NCI-H187 (cell line): ENCODE measurements at regions not wholly inside any gene's neighbourhood (a gene's known extent, or its start where the extent isn't known, plus 50 kb on each side); places are given as distances from the start of the nearest gene placed in this dataset.
"Not testable (repeated sequence)": the region's sequence is repeated elsewhere in the genome, so short reads cannot be mapped to it uniquely, and the experiment has no call there.

Source experiments
- DNase-seq, 2 experiments: peaks; one replicate each; lab custom pipeline; 2025; lab: John Stamatoyannopoulos, UW

GRCh38 chr3:152100491-152101132 lies 168.1 kb upstream of the MBNL1 start:
- DNase-seq: no peak

DNA sequence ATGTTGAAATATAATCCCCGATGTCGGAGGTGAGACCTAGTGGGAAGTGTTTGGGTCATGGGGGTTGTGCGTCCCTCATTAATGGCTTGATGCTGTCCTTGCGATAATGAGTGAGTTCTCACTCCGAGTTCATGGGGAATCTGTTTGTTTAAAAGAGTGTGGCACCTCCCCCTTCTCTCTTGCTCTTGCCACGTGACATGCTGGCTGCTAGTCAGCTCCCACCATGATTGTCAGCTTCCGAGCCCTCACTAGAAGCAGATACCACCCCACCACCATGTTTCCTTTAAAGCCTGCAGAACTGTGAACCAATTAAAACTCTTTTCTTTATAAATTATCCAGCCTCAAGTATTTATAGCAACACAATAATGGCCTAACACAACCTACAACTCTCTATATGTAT lies 166.3 kb upstream of the MBNL1 start:
- no peak for DNase-seq

- DNase-seq: no peak
These were observed 165.5 kb upstream of the MBNL1 start for GRCh38 chr3:152103257-152103656.

DNA sequence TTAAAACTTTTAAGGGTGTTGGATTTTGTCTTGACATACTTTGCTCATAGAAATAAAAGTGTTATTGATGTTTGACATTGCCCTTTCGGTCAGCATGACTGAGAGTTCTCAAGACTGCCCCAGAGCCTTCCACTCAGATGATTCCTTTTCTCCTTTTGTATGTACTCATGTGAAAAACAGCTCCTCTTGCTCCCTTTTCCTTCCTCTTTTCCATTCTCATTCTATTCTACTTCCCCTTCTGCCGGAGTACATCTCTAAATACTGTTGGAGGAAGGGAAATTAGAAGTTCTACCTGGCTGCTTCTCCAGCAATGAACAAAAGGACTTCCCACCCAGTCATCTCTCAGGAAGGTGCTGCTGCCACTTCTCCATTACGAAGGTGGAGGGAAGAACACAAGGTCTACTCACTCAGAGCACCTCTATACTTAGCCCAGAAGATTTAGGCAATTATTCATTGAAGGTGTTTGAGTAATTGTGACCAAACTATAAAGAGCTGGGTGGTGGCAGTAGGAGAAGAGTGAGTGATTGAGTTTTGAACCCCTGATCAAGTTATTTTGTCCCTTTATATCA lies 163.8 kb upstream of the MBNL1 start:
- DNase-seq: no peak

GRCh38 chr3:152105446-152105845 lies 163.3 kb upstream of the MBNL1 start:
- no peak for DNase-seq

- no peak for DNase-seq
These were observed 159.7 kb upstream of the MBNL1 start for GRCh38 chr3:152109038-152109437.

DNA sequence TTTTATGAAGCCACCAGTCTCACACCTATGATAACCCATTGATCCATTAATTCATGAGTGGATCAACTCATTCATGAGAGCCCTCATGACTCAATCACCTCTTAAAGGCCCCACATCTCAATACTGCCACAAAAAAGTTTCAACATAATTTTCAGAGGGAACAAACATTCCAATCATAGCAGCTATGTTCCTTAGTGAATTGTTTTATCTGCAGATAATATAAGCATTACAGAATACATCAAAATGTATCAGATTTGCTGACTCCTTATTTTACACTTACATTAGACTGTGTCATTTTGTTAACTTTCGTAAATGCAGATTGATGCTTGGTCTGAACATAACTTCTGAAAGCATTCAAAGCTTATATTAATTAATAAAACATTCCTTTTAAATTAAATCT lies 155.3 kb upstream of the MBNL1 start:
- DNase-seq: no peak

DNA sequence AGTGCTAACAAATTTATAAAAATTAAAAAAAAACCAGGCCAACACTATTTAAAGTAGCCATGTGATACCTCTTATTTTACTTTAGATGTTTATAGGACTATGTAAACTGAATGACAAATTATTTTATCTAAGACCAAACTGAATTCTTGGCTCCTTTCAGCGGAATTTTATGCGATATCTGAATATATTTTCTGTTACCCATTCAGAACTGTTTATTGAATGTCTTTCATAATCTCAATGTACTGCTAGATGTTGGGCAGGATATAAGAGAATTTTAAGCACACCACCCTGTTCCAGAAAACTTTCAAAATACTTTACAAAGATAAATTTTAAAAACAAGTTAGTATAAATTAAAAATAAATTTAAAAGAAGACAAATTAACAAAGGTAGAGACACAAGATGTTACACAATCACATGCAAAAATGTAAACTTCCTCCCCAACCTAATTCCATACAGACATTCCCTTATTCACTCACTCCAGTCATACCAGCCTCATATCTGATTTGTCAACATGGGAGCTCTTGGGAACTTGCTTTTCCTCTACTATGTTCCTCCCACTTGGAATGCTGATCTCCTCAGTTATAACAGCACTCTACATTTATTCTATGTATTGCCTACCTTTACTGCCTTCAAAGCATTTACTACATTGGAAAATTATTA lies 154.6 kb upstream of the MBNL1 start:
- no peak for DNase-seq

GRCh38 chr3:152120601-152121269 lies 148.0 kb upstream of the MBNL1 start:
- no peak for DNase-seq

- DNase-seq: no peak
These were observed 147.5 kb upstream of the MBNL1 start for GRCh38 chr3:152121270-152121636.

DNA sequence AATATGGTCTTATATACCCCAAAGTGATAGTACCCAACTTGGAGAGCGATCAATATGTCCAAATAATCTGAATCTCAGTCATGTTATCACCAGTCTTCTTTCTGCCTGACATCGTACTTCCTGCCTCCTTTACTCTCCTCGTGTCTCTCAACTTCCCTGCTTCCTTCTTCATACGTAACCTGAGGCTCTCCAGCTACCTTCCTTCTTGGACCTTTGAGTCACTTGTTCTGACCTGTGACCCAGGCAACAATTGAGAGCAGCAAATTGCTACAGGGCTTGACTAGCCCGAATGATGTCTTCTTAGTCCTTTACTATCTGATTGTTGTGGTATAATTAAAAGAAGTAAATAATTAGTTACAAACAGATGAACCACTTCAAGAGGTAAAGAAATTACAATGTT lies 145.9 kb upstream of the MBNL1 start:
- DNase-seq: no peak

DNA sequence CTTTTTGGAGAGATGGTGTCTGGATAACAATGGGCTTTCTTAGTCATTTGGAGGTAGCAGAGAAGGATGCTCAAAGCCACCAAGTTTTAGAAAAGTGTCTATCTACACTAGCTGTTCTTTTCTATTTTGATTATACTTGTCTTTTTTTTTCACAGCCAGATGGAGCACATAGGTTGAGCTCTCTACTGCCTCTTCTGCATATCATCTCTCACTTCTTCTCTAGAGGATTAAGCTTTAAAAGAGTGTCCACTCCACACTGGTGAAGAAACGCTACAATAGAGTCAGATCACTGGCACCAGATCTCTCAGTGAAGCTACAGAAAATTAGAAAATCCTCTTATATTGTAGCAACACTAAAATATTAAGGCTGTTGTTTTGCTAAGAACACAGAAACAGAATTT lies 145.3 kb upstream of the MBNL1 start:
- no peak for DNase-seq

DNA sequence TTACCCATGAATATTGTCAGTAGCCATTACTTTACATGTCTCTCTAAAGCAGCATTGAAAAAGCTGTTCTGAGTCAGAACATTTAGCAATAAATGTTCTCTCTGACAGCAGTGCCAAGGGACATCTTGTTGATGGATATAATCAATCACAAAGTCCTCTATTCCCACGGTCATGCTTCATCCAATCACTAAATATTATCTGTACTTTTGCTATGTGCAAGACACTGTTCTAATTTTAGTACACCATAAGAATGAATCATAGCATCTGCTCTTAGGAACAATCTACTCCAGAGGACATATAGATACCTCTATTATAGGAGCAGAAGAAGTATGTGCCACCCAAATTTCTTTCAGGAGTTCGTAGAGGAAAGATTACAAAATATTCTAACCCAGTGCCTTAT lies 142.5 kb upstream of the MBNL1 start:
- no peak for DNase-seq

- no peak for DNase-seq
These were observed 141.7 kb upstream of the MBNL1 start for GRCh38 chr3:152127058-152127457.

GRCh38 chr3:152128356-152128755 lies 140.4 kb upstream of the MBNL1 start:
- DNase-seq: no peak

- DNase-seq: no peak
These were observed 129.1 kb upstream of the MBNL1 start for GRCh38 chr3:152139651-152140050.

GRCh38 chr3:152146461-152146860 lies 122.3 kb upstream of the MBNL1 start:
- no peak for DNase-seq

GRCh38 chr3:152147748-152148147 lies 121.0 kb upstream of the MBNL1 start:
- no peak for DNase-seq

DNA sequence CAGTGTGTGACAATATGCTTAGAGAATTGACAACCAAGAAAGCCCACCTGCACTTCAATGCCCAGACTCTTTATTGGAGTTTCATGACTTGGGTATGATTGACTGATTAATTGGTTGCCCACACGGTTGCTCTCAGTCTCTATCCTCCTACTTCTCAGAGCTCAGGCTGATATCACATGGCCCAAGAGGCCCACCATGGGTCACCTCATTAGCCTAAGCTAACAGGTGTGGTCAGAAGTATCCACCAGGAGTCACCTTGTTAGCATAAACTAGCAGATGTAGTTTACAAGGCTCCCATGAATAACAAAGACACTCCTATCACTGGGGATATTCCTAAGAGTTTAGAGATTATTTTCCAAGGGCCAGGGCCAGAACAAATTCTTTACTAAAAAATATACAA lies 120.2 kb upstream of the MBNL1 start:
- no peak for DNase-seq

DNA sequence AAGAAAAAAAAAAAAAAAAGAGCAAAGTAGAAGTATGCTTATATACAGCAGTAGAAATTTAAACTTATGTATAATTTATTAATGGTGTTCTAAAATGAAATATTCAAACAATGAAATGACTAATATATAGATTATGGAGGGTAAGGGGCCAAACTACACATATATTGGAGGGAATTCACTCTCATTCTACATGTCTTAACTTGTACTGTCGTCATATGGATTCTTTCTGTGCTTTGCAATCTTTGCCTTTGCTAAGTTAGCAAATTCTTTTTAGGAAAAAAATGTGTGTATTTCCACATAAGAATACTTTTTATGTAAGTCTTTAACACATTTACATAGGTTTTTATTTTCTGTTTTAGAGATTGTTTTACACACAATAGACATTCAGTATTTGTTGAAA lies 118.9 kb upstream of the MBNL1 start:
- no peak for DNase-seq

DNA sequence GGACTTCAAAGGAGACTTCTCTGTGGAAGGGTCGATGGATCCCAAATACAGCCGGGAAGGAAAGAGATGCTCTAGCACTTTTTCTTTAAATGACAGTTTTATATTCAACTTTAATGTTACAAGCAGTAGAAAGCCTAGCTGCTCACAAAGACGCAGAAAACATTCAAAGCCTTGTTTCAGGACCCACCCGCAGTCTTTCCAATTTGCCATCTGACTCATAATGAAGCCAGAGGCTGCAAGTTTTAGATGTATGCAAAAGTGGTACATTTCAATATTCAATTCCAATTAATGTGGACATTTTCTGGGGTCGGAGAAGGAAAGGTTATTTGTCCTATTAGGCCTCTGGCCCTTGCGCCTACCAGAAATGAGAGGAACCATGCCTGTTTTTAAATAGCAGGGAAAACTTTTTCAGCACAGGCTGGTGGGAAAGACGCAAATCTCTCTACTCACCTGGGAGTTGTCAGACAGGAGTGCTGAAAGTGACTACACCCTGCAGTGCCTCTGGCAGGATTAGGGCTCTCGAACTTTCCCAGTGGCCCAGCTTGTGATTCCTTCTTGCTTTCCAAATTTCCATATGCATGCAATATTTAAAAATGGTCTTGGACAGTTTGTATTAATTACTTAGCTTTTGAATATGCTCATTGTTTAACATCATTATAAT lies 117.4 kb upstream of the MBNL1 start:
- DNase-seq: no peak

- not testable (repeated sequence) for DNase-seq
These were observed 116.6 kb upstream of the MBNL1 start for GRCh38 chr3:152151877-152152765.
